ENCODE measurements at regions not wholly inside any gene's neighbourhood (a gene's known extent, or its start where the extent isn't known, plus 50 kb on each side); places are given as distances from the start of the nearest gene placed in this dataset.
"Not testable (repeated sequence)": the region's sequence is repeated elsewhere in the genome, so short reads cannot be mapped to it uniquely, and the experiment has no call there.

DNA sequence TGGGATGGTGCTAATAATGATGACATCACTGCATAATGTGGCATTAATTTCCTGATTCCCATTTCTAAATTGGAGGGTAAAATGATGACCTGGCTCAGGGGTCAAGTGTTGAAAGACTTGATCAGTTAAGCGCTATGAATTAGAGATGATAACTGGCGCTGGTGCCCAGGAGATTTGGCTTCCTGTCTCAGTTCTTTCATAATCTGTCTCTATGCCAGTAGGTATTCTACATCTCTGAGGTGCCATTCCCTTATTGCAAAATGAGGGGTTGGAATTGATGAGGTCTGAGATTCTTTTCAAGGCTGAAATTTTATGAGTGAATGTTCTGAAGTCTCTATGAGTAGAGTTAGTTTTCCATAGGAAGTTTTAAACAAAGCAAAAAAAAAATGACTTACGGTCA, 1715.1 kb upstream of the WWC1 start:
- no peak for DNase-seq (ENCODE audit: low read depth in 2 of 2)

DNA sequence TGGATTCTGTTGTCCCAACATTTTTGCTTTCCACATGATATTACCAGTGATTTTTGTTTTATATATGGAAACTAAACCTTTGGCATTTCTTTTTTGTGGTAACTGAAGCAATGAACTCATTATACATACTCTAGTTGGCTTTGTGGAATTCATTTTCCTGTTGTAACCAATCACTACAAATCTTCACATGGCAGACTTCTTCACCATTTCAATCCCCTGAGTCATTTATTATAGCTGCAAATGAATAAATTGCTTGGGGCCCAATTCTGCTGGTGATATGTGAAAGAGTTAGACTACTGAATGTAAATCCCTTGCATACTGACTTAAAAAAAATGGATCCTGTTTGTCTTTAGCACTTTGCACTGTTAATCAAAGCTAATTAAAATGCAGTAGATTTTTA, 1709.6 kb upstream of the WWC1 start:
- DNase-seq (ENCODE audit: low read depth in 2 of 2): no peak

DNA sequence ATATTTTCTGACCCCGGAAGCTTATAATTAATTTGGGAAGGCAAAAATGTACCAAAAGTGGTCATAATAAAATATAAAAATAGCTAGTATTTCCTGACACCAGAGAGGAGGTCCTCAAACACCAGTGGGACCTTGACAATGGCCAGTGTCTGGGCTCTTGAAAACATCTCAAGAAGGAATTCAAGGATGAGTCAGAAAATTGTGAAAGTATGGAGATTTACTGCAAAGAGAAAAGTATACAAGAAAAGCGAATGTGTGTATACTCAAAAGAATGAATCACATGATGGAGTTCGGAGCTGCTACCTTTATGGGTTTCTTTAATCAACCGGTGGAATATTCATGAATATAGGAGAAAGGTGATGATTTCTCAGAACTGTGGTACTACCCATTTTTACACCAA, 1709.0 kb upstream of the WWC1 start:
- no peak for DNase-seq (ENCODE audit: low read depth in 2 of 2)

DNA sequence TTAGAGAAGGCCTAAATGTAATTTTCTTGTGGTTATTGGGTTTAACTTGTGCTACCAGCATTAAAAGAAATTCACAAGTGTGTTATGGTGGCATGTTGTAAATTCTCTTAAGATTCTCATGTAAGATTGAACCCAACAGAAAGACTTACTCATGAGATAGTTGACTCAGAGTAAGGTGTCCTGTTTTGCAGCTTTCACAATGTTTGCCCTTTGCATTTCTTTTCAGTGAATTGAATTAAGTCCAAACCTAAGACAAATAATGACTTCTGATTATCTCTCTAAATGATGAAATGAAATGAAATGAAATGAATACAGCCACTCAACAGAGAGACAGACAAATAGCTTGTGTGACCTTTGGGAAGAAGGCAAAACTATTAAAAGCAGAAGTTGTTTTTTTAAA, 1696.9 kb upstream of the WWC1 start:
- no peak for DNase-seq (ENCODE audit: low read depth in 2 of 2)

DNA sequence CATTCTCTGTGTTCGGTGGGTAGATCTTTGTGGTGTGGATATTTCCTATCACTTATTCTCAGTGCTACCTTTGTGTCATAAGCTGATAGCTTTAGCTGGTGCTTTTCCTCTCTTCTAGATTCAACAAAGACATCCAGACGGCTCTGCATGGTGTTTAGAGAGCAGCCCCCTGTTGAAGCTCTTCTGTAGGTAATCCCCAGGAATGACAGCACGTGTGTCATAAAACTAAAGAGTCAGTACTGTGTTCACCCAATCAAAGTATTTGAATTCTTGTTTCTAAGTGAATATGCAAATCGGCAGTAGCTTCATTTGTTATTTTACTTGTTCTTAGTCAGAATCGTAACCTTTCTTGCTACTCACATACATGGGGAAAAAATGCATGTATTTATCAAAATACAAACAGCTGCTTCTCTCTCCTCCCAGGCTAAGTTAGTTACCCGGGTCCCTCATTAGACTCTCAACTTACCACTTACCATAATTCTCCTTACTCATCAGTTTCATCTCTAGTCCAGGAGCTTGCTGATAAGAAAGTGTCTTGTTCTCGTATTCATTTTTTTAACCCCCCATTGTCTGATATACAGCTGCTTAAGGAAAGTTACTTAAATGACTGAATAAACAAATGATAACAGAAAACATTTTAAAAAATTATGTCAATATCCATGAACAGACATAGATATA, 1696.0 kb upstream of the WWC1 start:
- no peak for DNase-seq (ENCODE audit: low read depth in 2 of 2)

DNA sequence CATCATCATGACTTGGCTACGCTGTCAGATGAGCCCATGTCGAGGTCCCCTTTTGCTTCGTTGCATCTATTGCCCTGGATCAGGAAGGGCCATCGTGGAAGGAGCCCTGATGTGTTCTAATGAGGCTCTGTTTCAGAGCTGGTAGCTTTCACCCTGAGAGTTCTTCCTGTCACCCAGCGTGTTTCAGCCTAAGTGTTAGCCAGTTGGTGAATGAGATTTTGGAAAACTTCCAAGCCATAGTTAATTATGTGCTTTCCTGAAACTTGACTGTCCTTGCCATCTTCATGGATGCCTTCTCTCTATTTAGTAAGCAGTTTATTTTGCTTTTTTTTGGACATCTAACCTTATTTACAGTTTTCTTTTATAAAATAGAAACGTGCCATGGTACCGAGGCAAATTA, 1695.4 kb upstream of the WWC1 start:
- DNase-seq (ENCODE audit: low read depth in 2 of 2): no peak

DNA sequence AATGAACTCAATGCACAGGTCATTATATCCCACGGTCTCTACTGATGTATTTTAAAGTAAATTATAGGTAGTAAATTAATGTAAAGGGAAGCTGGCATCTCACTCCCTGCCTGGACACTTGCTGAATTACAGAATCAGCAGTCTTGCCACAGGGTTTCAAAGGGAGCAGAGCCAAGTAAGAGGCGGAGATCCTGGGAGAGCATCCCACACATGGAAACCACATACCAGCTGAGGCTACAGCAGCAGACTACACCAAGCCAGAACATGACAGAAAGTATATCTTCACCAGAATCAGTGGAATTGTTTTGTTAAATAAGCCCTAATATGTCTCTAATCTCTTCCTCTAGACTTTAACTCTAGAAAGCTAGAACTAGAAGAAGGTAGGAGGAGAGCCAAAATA, 1689.2 kb upstream of the WWC1 start:
- DNase-seq (ENCODE audit: low read depth in 2 of 2): no peak

DNA sequence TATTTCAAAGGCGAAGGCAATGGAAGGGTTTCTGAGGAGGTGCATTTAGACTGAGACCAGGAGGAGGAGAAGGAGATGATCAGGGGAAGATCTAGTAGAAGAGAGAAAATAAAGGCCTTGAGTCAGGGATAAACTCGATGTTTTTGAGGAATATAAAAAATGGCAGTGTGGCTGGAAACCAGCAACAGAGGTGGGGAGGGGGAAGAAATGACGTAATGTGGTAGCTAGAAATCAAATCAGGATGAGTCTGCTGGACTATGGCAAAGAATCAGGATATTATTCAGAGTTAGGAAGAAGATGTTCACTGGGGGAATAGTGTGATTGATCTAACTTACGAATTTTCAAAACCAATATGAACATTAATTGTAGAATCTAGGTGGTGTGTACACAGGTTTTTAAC, 1673.9 kb upstream of the WWC1 start:
- no peak for DNase-seq (ENCODE audit: low read depth in 2 of 2)

DNA sequence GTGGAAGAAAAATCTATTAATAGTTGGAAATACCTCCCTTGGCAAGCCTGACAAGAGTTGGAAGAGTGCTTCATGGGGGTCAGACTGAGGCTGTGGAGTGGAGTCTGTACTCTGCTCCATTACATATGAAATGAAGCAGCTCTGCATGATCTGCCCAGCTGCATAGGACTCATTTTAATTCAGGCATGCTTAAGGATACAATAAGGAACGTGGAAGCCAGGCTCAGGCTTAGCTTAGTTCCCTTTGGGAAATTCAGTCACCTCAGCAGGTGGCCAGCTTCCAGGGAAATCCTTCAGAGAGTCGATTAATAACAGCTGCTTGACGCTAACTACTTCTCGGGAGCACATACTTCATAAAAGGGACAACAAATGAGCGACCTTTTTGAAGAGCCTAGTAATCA, 1672.9 kb upstream of the WWC1 start:
- DNase-seq (ENCODE audit: low read depth in 2 of 2): no peak

DNA sequence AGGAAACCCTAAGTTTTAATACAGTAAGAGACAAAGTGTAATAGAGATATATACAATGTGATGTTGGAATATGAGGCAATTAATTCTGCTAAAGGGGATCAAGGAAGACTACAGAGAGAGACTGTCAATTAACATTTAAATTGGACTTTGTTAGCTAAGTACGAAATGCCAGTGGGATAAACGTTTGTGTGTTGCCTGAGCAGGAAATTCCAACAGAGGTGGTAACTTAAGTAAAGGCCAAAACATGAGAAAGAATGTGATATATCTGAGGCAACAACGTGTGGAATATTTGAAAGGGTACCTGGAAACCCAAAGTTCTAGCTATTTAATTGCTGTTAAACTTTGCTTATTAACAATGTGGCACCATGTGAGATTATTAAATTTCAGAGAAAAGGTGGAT, 1666.9 kb upstream of the WWC1 start:
- DNase-seq (ENCODE audit: low read depth in 2 of 2): no peak

GRCh38 chr5:166625210-166625865, 1666.1 kb upstream of the WWC1 start:
- no peak for DNase-seq (ENCODE audit: low read depth in 2 of 2)

DNA sequence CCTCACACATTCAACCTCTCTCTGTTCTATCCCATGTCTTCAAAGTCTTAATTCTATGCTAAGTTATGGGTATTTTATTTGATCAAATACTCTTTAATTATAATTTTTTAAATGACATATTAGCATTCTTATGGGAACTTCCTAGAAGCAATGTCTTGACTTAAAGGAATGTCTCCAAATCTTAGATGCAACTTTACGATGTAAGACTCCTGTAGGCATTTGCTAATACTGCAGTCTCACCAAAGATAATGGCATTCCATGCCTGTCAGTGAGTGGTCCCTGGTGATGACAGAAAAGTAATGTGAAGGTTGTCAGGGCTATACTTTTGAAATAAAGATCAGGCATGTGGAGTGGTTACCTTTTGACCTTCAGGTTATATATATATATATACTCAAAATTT, 1654.2 kb upstream of the WWC1 start:
- no peak for DNase-seq (ENCODE audit: low read depth in 2 of 2)

DNA sequence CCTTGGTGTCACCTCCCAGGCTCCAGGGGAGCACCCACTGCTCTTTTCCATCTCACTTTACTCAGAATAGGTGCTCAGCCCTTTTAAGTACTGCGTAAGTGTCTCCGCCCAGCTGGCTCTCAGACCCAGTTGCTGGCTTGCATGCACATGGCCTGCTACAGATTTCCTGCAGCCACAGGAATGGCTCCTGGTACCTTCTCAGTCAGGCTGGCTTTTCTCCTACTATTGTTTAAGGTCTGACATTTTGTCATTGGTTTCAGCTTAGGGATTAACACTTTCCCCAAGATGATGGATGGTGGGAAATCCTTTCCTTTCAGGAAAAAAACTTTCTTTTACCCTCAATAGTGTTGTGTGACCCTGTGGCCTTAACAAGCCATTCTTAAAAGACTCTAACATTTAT, 1652.3 kb upstream of the WWC1 start:
- no peak for DNase-seq (ENCODE audit: low read depth in 2 of 2)

DNA sequence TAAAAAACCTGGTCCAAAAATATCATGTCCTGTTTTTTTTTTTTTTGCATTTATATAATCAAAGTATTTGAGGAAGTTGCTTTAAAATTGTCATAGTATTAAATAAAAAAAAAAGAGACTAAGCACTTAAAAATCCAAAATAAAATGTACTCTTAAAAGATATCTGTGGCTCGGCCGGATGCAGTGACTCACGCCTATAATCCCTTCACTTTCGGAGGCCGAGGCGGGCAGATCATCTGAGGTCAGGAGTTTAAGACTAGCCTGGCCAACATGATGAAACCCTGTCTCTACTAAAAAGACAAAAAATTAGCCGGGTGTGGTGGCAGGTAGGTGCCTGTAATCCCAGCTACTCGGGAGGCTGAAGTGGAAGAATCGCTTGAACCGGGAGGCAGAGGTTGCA, 1651.3 kb upstream of the WWC1 start:
- not testable (repeated sequence) for DNase-seq (ENCODE audit: low read depth in 2 of 2)

GRCh38 chr5:166648736-166649135, 1642.7 kb upstream of the WWC1 start:
- no peak for DNase-seq (ENCODE audit: low read depth in 2 of 2)

DNA sequence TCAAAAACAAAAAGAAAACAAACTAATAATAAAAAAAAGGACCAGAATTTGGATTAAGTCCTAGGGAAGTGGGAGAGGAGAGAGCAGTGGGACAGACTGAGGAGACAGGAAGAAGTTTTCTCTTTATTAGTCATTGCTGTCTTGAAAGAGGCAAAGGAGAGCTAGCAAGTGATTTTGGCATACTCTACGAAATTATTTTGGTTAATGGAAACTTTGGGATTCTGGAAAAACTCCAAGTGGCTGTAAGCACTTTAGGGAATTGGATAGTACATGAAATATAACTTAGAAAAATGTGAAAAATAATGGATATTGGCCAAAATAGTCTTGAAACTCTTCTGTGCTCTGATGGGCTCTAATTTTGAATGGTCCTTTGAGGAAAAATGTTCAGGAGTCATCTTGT, 1641.8 kb upstream of the WWC1 start:
- DNase-seq (ENCODE audit: low read depth in 2 of 2): no peak

GRCh38 chr5:166651234-166651633, 1640.2 kb upstream of the WWC1 start:
- no peak for DNase-seq (ENCODE audit: low read depth in 2 of 2)

GRCh38 chr5:166671811-166672210, 1619.6 kb upstream of the WWC1 start:
- DNase-seq (ENCODE audit: low read depth in 2 of 2): no peak

GRCh38 chr5:166672431-166672830, 1619.0 kb upstream of the WWC1 start:
- no peak for DNase-seq (ENCODE audit: low read depth in 2 of 2)

GRCh38 chr5:166677891-166678290, 1613.6 kb upstream of the WWC1 start:
- DNase-seq (ENCODE audit: low read depth in 2 of 2): no peak

- no peak for DNase-seq (ENCODE audit: low read depth in 2 of 2)
Observed at GRCh38 chr5:166679331-166679730, 1612.1 kb upstream of the WWC1 start.

DNA sequence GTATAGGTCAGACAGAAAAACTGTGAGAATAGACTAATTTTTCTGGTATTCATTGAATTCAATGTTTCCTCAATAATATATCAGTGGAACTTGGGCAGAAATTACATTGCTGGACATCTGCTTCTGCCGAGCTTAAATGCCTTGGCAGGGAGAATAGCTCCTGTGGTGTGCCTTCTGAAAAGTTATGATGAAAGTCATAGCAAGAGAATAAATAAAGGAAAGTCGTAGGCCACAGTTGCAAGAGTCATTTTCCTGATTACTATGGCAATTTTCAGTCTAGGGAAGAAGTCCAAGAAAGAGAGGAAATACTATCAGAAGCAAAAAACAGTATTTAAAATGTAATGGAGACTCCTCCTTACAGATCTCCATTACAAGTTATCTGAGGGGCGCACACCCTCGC, 1596.1 kb upstream of the WWC1 start:
- DNase-seq (ENCODE audit: low read depth in 2 of 2): no peak

GRCh38 chr5:166708291-166708690, 1583.2 kb upstream of the WWC1 start:
- DNase-seq (ENCODE audit: low read depth in 2 of 2): no peak

- no peak for DNase-seq (ENCODE audit: low read depth in 2 of 2)
Observed at GRCh38 chr5:166709691-166710090, 1581.8 kb upstream of the WWC1 start.

All from stimulated activated CD4-positive, alpha-beta T cell treated with anti-CD3 and anti-CD28 coated beads, Interleukin-1b, Interleukin-23, amount 100 ng/mL, for 4 hours (primary cell).